ENCODE measurements at regions not wholly inside any gene's neighbourhood (a gene's known extent, or its start where the extent isn't known, plus 50 kb on each side); places are given as distances from the start of the nearest gene placed in this dataset.
"Not testable (repeated sequence)": the region's sequence is repeated elsewhere in the genome, so short reads cannot be mapped to it uniquely, and the experiment has no call there.

- FAIRE-seq: no peak
Measured at GRCh38 chr6:56798163-56798562, 155.5 kb upstream of the DST start.

DNA sequence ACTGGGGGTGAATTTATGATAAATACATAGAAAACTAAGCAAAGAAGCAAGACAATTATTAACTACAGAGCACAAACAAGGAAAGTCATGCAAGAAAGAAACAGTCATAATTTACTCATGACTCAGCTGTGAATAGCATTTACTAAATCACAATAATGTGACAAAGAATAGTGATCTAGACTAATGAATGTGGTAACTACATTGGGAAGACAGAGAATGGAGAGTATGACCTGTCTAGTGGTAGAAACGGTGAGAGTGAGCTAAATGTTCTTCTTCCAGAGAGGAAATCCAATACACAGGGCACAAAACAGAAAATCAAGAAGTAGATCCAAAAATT is 153.5 kb upstream of the DST start:
- no peak for FAIRE-seq

DNA sequence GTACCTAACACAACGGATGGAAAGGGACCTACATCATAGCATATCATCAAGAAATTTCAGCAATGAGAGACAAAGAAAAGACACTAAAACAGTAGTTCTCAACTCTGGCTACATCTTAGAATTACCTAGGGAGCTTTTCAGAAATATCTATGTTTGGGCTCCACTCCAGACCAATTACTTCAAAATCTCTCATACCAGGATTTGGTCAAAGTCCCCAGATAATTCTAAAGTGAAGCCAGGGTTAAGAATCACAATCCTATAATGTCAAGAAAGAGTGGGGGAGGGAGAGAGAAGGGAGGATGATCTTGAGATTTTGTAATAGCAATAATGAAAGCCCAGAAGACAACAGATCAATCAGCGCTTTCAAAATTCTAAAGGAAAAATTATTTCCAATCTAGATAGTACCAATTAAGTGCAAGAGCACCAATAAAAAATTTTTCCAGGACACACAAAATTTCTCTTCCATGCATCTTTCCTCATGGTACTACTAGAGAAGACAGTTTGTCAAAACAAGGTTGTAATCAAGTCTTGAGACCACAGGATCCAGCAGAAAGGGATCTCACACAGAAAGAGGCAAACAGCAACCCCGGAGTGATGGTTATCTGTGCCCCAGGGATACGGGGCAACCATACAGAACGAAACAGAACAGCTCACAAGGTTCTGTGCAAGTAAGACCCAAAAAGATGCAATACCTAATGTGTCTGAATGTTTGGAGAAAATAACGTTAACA is 152.9 kb upstream of the DST start:
- no peak for FAIRE-seq

GRCh38 chr6:56794421-56794820 is 151.7 kb upstream of the DST start:
- no peak for FAIRE-seq

- FAIRE-seq: no peak
Measured at GRCh38 chr6:56793938-56794337, 151.2 kb upstream of the DST start.

DNA sequence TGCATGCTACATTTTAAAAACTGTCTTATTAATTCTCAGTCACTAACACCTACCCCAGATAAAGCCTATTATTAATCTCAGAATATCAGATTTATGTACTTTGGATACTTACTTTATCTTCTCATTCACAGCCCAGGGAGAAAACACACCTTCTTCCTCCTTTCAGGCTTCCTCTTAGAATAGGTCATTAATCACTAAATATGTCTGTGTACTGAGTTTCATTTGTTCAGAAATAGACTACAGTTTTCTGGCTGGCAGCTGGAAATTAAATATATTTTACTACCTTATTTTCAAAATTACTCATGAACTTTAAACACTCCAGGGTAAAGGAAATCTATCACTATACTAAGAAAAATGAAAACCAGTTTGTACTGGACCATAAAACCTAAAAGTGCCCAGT is 147.7 kb upstream of the DST start:
- no peak for FAIRE-seq

DNA sequence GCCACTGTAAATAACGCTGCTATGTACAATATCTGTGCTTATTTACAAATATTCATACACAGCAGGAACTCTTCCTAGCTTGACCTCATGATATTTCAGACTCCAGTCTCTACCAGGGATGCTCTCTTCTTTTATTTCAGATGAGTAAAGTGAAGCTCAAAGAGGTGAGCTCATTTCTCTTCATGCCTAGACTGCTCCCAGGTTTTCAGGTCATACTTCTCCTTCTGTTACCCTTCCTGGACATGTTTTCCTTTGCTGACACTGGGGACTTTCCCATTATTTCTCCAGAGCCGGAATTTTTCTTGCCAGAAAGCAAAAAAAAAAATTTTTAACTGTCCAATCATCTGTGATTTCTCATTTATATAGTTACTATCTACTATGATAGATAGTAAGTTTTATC is 147.2 kb upstream of the DST start:
- FAIRE-seq: no peak

GRCh38 chr6:56789342-56789741 is 146.7 kb upstream of the DST start:
- FAIRE-seq: no peak

- no peak for FAIRE-seq
Measured at GRCh38 chr6:56787209-56787608, 144.5 kb upstream of the DST start.

DNA sequence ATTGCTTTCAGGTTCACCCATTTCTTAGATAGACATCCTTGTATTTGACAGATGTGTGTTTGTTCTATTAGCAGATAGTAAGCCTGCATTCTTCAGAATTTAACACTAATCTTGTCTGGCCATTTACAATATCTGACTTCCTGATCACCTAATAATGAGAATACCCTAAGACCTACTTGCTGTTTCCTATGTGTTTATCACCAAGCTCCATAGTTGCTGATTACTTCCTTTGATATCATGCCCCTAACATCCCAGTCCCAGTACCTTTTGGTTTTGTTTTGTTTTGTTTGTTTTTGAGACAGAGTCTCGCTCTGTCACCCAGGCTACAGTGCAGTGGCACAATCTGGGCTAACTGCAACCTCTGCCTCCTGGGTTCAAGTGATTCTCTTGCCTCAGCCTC is 143.6 kb upstream of the DST start:
- no peak for FAIRE-seq

GRCh38 chr6:56785536-56785935 is 142.8 kb upstream of the DST start:
- FAIRE-seq: not testable (repeated sequence)

- FAIRE-seq: not testable (repeated sequence)
Measured at GRCh38 chr6:56780109-56780508, 137.4 kb upstream of the DST start.

GRCh38 chr6:56778503-56778902 is 135.8 kb upstream of the DST start:
- FAIRE-seq: not testable (repeated sequence)

- FAIRE-seq: no peak
Measured at GRCh38 chr6:56775498-56776166, 132.9 kb upstream of the DST start.

- no peak for FAIRE-seq
Measured at GRCh38 chr6:56772737-56773184, 130.1 kb upstream of the DST start.

GRCh38 chr6:56771929-56772607 is 129.4 kb upstream of the DST start:
- no peak for FAIRE-seq

DNA sequence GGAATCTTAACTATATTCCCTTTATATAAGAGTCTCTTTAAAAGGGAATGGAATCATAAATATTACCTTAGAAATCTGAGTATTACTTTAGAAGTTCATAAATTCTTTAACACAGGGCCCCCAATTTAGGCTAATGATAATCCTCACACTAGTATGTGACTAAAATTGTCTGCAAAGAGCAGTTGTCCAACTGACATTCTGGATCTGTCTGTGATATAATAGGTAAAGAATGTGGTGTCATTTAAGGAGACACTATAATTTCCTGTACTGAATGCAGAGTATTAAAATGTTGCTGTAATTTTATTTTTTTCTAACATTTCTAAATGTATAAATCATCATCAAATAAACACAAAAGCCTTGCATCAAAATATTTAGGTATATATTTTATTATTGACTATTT is 128.5 kb upstream of the DST start:
- FAIRE-seq: no peak

DNA sequence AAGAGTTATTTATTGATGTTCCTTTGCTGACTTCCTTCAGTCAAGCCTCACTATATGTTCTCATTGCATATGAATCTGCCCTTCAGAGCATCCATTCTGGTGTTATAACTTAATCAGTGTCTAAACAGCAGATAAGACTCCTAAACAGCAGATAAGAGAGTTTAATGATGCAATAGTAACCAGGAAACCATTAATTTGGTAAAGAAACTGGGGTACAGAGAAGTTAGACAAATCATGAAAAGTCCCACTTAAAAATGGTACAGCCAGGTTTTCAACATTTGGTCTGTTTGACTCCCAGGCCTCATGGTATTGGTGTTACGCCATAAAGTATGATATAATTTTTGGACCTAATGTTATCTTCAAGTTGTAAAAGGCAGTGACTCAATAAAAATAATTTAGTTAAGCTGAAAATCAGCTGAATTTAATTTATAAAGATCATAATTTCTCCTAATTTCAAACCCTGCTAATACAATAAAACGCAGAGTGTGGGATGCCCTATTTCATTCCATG is 127.4 kb upstream of the DST start:
- no peak for FAIRE-seq

DNA sequence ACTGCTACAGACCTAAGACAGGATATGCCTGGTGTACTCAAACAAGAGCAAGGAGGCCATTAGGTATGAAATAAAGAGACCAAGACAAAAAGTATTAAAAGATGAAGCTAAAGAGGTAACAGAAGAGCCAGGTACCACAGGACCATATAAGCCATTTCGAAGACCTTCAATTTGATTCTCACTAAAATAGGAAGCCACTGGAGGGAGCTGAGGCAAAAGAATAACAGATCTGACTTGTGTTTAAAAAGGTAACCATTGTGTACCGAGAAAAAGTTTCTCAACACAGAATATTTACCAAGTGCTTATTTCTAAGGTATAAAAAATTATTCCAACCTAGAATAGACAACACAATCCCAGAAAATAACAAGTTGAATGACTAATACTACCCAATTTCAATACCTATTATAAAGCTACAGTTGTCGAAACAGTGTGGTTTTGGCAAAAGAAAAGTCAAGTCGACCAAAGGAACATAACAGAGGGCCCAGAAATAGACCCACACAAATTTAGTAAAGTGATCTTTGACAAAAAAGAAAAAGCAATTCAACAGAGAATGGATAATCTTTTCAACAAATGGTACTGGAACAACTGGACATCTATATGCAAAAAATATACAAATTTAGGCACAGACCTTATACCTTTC is 125.3 kb upstream of the DST start:
- no peak for FAIRE-seq

- FAIRE-seq: no peak
Measured at GRCh38 chr6:56767435-56767834, 124.7 kb upstream of the DST start.

DNA sequence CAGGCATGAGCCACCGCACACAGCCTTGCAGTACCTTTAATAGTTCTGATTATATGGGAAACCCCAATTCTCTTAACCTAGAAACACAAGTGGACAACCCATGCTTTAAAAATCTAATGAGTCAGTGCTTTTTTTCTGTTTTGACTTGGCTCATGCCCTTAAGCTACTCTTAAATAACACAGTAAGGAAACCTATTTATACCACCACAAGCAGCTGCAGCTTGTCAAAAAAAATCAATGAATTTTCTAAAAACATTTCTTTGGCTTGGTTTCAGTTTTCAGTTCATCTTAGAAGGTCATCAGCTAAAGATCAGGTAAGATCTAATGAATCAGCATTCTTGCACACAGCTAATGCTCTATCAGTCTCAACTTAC is 124.1 kb upstream of the DST start:
- FAIRE-seq: no peak

- no peak for FAIRE-seq
Measured at GRCh38 chr6:56766139-56766805, 123.6 kb upstream of the DST start.

GRCh38 chr6:56765494-56765893 is 122.8 kb upstream of the DST start:
- no peak for FAIRE-seq
